Mammary epithelial cell (primary cell): ENCODE measurements at regions not wholly inside any gene's neighbourhood (a gene's known extent, or its start where the extent isn't known, plus 50 kb on each side); places are given as distances from the start of the nearest gene placed in this dataset.

Experiments
- EZH2 ChIP-seq: IDR thresholded peaks from 2 replicates; pipeline ENCODE4 v1.6.1; 2012; ENCODE audit warnings: low read length, inconsistent platforms, borderline replicate concordance
- TF ChIP-seq, protein P1 (sequence below), 2 donors: IDR thresholded peaks in 1 of 2; conservative IDR thresholded peaks in 1 of 2; 2 replicates each; pipeline ENCODE4 v1.5.1; 2011 to 2012; ENCODE audit warnings: inconsistent platforms in 2 of 2, low read length in 2 of 2, mild to moderate bottlenecking in 2 of 2, control low read depth in 1 of 2, low read depth in 1 of 2; ENCODE audit not compliant: insufficient read depth in 1 of 2; ENCODE audit errors: extremely low read depth in 1 of 2

- TF ChIP-seq, protein P1, sequence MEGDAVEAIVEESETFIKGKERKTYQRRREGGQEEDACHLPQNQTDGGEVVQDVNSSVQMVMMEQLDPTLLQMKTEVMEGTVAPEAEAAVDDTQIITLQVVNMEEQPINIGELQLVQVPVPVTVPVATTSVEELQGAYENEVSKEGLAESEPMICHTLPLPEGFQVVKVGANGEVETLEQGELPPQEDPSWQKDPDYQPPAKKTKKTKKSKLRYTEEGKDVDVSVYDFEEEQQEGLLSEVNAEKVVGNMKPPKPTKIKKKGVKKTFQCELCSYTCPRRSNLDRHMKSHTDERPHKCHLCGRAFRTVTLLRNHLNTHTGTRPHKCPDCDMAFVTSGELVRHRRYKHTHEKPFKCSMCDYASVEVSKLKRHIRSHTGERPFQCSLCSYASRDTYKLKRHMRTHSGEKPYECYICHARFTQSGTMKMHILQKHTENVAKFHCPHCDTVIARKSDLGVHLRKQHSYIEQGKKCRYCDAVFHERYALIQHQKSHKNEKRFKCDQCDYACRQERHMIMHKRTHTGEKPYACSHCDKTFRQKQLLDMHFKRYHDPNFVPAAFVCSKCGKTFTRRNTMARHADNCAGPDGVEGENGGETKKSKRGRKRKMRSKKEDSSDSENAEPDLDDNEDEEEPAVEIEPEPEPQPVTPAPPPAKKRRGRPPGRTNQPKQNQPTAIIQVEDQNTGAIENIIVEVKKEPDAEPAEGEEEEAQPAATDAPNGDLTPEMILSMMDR (conservative IDR thresholded peaks at IDR 0.05 in 1 of 2, IDR thresholded peaks at IDR 0.05 in 1 of 2; ENCODE audit: extremely low read depth in 1 of 2, insufficient read depth in 1 of 2, low read depth in 1 of 2, low read length in 2 of 2) = no peak
- no peak for TF ChIP-seq EZH2
Observed at GRCh38 chr5:125393221-125393815, 646.9 kb upstream of the ZNF608 start.
